Central memory CD8-positive, alpha-beta T cell (primary cell): ENCODE measurements at regions not wholly inside any gene's neighbourhood (a gene's known extent, or its start where the extent isn't known, plus 50 kb on each side); places are given as distances from the start of the nearest gene placed in this dataset.

Experiments
- ATAC-seq: fragments of 150-1000 bp; cut with Tn5 transposase; replicated peaks from 2 replicates; pipeline ENCODE4 v1.10.0; 2022; ENCODE audit warnings: mild to moderate bottlenecking, moderate FRiP score, moderate number of reproducible peaks; ENCODE audit not compliant: poor library complexity, severe bottlenecking; ENCODE audit errors: extremely low read depth
- DNase-seq, 2 donors: peaks; one replicate each; pipeline ENCODE4 v3.0.0; 2021; ENCODE audit warnings: low spot score in 2 of 2
- H3K27ac Mint-ChIP-seq: one replicate; pipeline ENCODE4 v1.8.0; 2022; ENCODE audit warnings: low read depth, mild to moderate bottlenecking, moderate library complexity, mixed read lengths
- H3K27me3 Mint-ChIP-seq: one replicate; pipeline ENCODE4 v1.8.0; 2022; ENCODE audit warnings: mixed read lengths
- H3K36me3 Mint-ChIP-seq: one replicate; pipeline ENCODE4 v1.8.0; 2022; ENCODE audit warnings: mild to moderate bottlenecking, moderate library complexity, mixed read lengths; ENCODE audit not compliant: insufficient read depth
- H3K4me1 Mint-ChIP-seq: one replicate; pipeline ENCODE4 v1.8.0; 2022; ENCODE audit warnings: mixed read lengths
- H3K4me3 Mint-ChIP-seq: one replicate; pipeline ENCODE4 v1.8.0; 2022; ENCODE audit warnings: mild to moderate bottlenecking, moderate library complexity, mixed read lengths
- H3K9me3 Mint-ChIP-seq: one replicate; pipeline ENCODE4 v1.8.0; 2022; ENCODE audit warnings: mixed read lengths

GRCh38 chr10:30758338-30758737, 128.8 kb upstream of the LYZL2 start:
- H3K27ac Mint-ChIP-seq, result no peak overlapping the region

GRCh38 chr10:30756896-30757295, 127.3 kb upstream of the LYZL2 start:
- DNase-seq (no peak), ATAC-seq (no peak)
- Mint-ChIP-seq H3K27me3 (no peaks in the 10 kb centered on the region), H3K27ac (no peak overlapping the region), H3K4me3 (no peak overlapping the region), H3K4me1 (peaks cover 3% of the 10 kb centered on the region), H3K9me3 (no peaks in the 10 kb centered on the region), H3K36me3 (no peaks in the 10 kb centered on the region)

More at GRCh38 chr10:30758338-30758737, 128.8 kb upstream of the LYZL2 start:
- H3K4me3 Mint-ChIP-seq, result no peak overlapping the region
- H3K27me3 Mint-ChIP-seq, result no peaks in the 10 kb centered on the region
- H3K9me3 Mint-ChIP-seq, result no peaks in the 10 kb centered on the region
- DNase-seq (no peak), ATAC-seq (no peak)
- no peaks in the 10 kb centered on the region for H3K36me3 Mint-ChIP-seq
- no peaks in the 10 kb centered on the region for H3K4me1 Mint-ChIP-seq

GRCh38 chr10:30756151-30756550, 126.6 kb upstream of the LYZL2 start:
- ATAC-seq (no peak), DNase-seq (no peak)
- Mint-ChIP-seq H3K27ac (no peak overlapping the region), H3K9me3 (no peaks in the 10 kb centered on the region), H3K4me1 (peaks cover 10% of the 10 kb centered on the region), H3K36me3 (no peaks in the 10 kb centered on the region), H3K27me3 (no peaks in the 10 kb centered on the region), H3K4me3 (no peak overlapping the region)

- H3K9me3 Mint-ChIP-seq, result no peaks in the 10 kb centered on the region
- DNase-seq (no peak), ATAC-seq (no peak)
- no peak overlapping the region for H3K4me3 Mint-ChIP-seq
- no peak overlapping the region for H3K27ac Mint-ChIP-seq
- H3K27me3 Mint-ChIP-seq, result no peaks in the 10 kb centered on the region
- peaks cover 17% of the 10 kb centered on the region for H3K4me1 Mint-ChIP-seq
- H3K36me3 Mint-ChIP-seq, result no peaks in the 10 kb centered on the region
These were observed 125.9 kb upstream of the LYZL2 start for GRCh38 chr10:30755441-30755953.

GRCh38 chr10:30752481-30752881, 122.9 kb upstream of the LYZL2 start:
- Mint-ChIP-seq H3K4me3 (no peak overlapping the region), H3K36me3 (no peaks in the 10 kb centered on the region), H3K27me3 (no peaks in the 10 kb centered on the region), H3K9me3 (no peaks in the 10 kb centered on the region), H3K4me1 (peaks cover 42% of the 10 kb centered on the region), H3K27ac (no peak overlapping the region)
- ATAC-seq (no peak), DNase-seq (no peak)

- ATAC-seq (peak; percentile 69), DNase-seq (peak; percentile 41 to 53)
- Mint-ChIP-seq H3K36me3 (no peaks in the 10 kb centered on the region), H3K27ac (peak overlapping the region; percentile 32), H3K4me3 (peak overlapping the region; percentile 7), H3K4me1 (peaks cover 42% of the 10 kb centered on the region), H3K9me3 (no peaks in the 10 kb centered on the region), H3K27me3 (no peaks in the 10 kb centered on the region)
These were observed 122.3 kb upstream of the LYZL2 start for GRCh38 chr10:30751678-30752331.

- DNase-seq (no peak), ATAC-seq (no peak)
- Mint-ChIP-seq H3K4me3 (peak overlapping the region; percentile 7), H3K9me3 (no peaks in the 10 kb centered on the region), H3K4me1 (peaks cover 42% of the 10 kb centered on the region), H3K27ac (peak overlapping the region; percentile 32), H3K36me3 (peaks cover 1% of the 10 kb centered on the region), H3K27me3 (no peaks in the 10 kb centered on the region)
These were observed 121.6 kb upstream of the LYZL2 start for GRCh38 chr10:30750971-30751677.

- H3K27ac Mint-ChIP-seq, result no peak overlapping the region
These were observed 119.8 kb upstream of the LYZL2 start for GRCh38 chr10:30749385-30749784.

GRCh38 chr10:30748152-30748973, 118.8 kb upstream of the LYZL2 start:
- peaks cover 42% of the 10 kb centered on the region for H3K4me1 Mint-ChIP-seq

More at GRCh38 chr10:30749385-30749784, 119.8 kb upstream of the LYZL2 start:
- H3K27me3 Mint-ChIP-seq, result no peaks in the 10 kb centered on the region
- peaks cover 1% of the 10 kb centered on the region for H3K36me3 Mint-ChIP-seq
- peaks cover 42% of the 10 kb centered on the region for H3K4me1 Mint-ChIP-seq
- no peaks in the 10 kb centered on the region for H3K9me3 Mint-ChIP-seq
- ATAC-seq, result no peak
- no peak for DNase-seq
- peak overlapping the region; percentile 18 for H3K4me3 Mint-ChIP-seq

GRCh38 chr10:30747633-30748032, 118.1 kb upstream of the LYZL2 start:
- Mint-ChIP-seq H3K4me1 (peaks cover 42% of the 10 kb centered on the region), H3K27ac (peak overlapping the region; percentile 44), H3K27me3 (no peaks in the 10 kb centered on the region), H3K9me3 (no peaks in the 10 kb centered on the region), H3K36me3 (peaks cover 1% of the 10 kb centered on the region), H3K4me3 (peak overlapping the region; percentile 62)
- ATAC-seq, result peak; percentile 53
- DNase-seq, result no peak

More at GRCh38 chr10:30748152-30748973, 118.8 kb upstream of the LYZL2 start:
- Mint-ChIP-seq H3K27me3 (no peaks in the 10 kb centered on the region), H3K9me3 (no peaks in the 10 kb centered on the region), H3K27ac (peak overlapping the region; percentile 44), H3K36me3 (peaks cover 1% of the 10 kb centered on the region), H3K4me3 (peak overlapping the region; percentile 62)
- ATAC-seq (no peak), DNase-seq (no peak)

GRCh38 chr10:30745953-30746352, 116.4 kb upstream of the LYZL2 start:
- H3K9me3 Mint-ChIP-seq, result no peaks in the 10 kb centered on the region
- peaks cover 1% of the 10 kb centered on the region for H3K36me3 Mint-ChIP-seq
- no peak for ATAC-seq
- no peak for DNase-seq
- H3K27me3 Mint-ChIP-seq, result no peaks in the 10 kb centered on the region
- H3K4me1 Mint-ChIP-seq, result peaks cover 30% of the 10 kb centered on the region
- no peak overlapping the region for H3K27ac Mint-ChIP-seq
- peak overlapping the region; percentile 62 for H3K4me3 Mint-ChIP-seq

GRCh38 chr10:30744106-30744505, 114.6 kb upstream of the LYZL2 start:
- no peak overlapping the region for H3K4me3 Mint-ChIP-seq
- no peaks in the 10 kb centered on the region for H3K9me3 Mint-ChIP-seq
- no peak for DNase-seq
- ATAC-seq, result no peak
- no peaks in the 10 kb centered on the region for H3K27me3 Mint-ChIP-seq
- H3K27ac Mint-ChIP-seq, result no peak overlapping the region
- H3K4me1 Mint-ChIP-seq, result peaks cover 14% of the 10 kb centered on the region
- peaks cover 1% of the 10 kb centered on the region for H3K36me3 Mint-ChIP-seq
